Activated CD4-positive, alpha-beta memory T cell treated with anti-CD3 and anti-CD28 coated beads, Interleukin-2, amount 10 ng/mL, durations not matched to agents 7 days and 5 days (primary cell): ENCODE measurements at regions not wholly inside any gene's neighbourhood (a gene's known extent, or its start where the extent isn't known, plus 50 kb on each side); places are given as distances from the start of the nearest gene placed in this dataset.

Experiments used
- CTCF ChIA-PET: fragments of 350-600 bp; sonication (Branson Sonifier 250); formaldehyde crosslinking; loops from one replicate; lab custom pipeline; 2021; ENCODE audit warnings: antibody characterized with exemption, inconsistent platforms; lab: Charles Lee
- POLR2A ChIA-PET: fragments of 350-600 bp; sonication (Branson Sonifier 250); formaldehyde crosslinking; loops from one replicate; lab custom pipeline; 2021; ENCODE audit warnings: antibody characterized with exemption; lab: Charles Lee
- DNase-seq: peaks from one replicate; pipeline ENCODE4 v3.0.0-alpha.2; 2020
- H3K27ac Mint-ChIP-seq: one replicate; pipeline ENCODE4 v1.8.0; 2021; ENCODE audit warnings: mild to moderate bottlenecking, mixed read lengths
- H3K27me3 Mint-ChIP-seq: one replicate; pipeline ENCODE4 v1.8.0; 2021; ENCODE audit warnings: mixed read lengths
- H3K36me3 Mint-ChIP-seq: one replicate; pipeline ENCODE4 v1.8.0; 2021; ENCODE audit warnings: low read depth, mixed read lengths
- H3K4me1 Mint-ChIP-seq: one replicate; pipeline ENCODE4 v1.8.0; 2021; ENCODE audit warnings: mixed read lengths
- H3K4me3 Mint-ChIP-seq: one replicate; pipeline ENCODE4 v1.8.0; 2021; ENCODE audit warnings: mild to moderate bottlenecking, mixed read lengths
- H3K9me3 Mint-ChIP-seq: one replicate; pipeline ENCODE4 v1.8.0; 2021; ENCODE audit warnings: mixed read lengths

DNA sequence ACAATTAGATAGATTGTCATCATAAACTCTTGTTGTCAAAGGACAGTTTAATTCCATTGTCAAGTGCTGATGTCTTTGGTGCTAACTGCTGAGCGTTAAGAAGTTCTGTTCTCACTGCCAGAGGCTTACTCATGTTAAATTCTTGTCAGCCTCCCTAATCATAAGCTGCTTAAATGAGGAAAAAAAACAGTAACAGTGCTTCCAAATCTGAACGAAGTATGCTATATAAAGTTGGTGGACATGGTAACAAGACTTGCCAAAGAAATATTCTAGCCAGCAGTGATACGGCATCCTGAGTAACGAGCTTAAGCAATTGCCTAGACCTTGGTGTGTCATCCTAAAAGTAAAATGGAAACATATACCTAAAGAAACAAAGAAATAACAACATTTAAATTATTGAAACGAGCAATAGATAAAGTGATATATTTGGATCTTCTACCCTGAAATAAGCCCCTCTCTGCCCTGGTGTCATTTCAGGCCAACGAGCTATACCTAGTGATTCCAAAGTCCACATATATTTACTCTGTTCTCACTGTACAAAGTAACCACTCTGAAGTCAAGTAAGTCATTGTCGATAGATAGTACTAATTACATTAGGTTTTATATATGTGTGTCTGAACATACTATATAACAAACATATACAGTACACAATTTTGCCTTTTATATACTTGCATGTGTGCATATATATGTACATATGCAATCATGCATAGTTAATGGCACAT, 339.7 kb upstream of the HS3ST1 start:
- POLR2A ChIA-PET, result no interaction called here
- DNase-seq, result no peak
- no peaks in the 10 kb centered on the region for H3K27me3 Mint-ChIP-seq
- CTCF ChIA-PET, result interaction anchor here (1.5 kb wide), 1 partner anchor 865 kb away, joined by 5 read pairs; no protein-coding TSS in a partner anchor
- H3K27ac Mint-ChIP-seq, result no peak overlapping the region
- no peaks in the 10 kb centered on the region for H3K36me3 Mint-ChIP-seq
- no peaks in the 10 kb centered on the region for H3K9me3 Mint-ChIP-seq
- H3K4me3 Mint-ChIP-seq, result no peak overlapping the region
- H3K4me1 Mint-ChIP-seq, result no peaks in the 10 kb centered on the region

GRCh38 chr4:11765849-11766453, 337.3 kb upstream of the HS3ST1 start:
- Mint-ChIP-seq H3K9me3 (no peaks in the 10 kb centered on the region), H3K27me3 (no peaks in the 10 kb centered on the region), H3K4me1 (no peaks in the 10 kb centered on the region), H3K36me3 (no peaks in the 10 kb centered on the region), H3K27ac (no peak overlapping the region), H3K4me3 (no peak overlapping the region)
- CTCF ChIA-PET, result interaction anchor here (1.2 to 1.7 kb wide), 2 partner anchors 26 to 867 kb away, joined by 3 to 7 read pairs; no protein-coding TSS in a partner anchor
- DNase-seq, result no peak
- POLR2A ChIA-PET, result no interaction called here

DNA sequence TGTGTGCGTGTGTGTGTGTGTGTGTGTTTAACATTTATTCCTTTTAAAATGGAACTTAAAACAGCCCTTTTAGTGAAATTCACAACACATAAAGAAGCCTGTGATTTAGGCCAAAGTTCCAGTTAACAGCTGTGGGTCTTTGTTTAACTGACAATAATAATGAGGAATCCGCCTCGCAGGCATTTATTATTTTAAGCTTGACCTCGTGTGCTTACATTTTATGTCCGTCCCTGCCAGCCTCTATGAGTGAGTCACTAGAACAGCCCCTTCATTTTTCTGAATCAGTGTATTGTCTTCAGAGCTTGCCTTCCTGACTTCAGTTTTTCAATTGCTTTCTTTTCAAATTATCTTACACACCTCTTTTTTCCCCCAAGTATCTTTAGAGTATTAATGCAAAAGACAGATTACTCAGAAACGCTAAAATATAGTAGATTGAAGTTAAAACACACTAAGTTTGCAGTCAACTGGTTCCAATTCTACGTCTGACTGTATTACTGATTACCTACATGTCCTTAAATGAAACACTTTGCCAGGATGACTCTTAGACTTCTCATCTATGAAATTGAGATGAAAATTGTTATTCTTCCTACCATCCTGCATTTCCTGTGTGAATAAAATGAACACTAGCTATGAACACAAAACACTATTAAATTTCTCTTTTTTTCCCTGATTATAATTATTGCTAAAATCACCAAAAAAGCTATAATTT, 319.6 kb upstream of the HS3ST1 start:
- peaks cover 2% of the 10 kb centered on the region for H3K9me3 Mint-ChIP-seq
- no peaks in the 10 kb centered on the region for H3K36me3 Mint-ChIP-seq
- no peaks in the 10 kb centered on the region for H3K4me1 Mint-ChIP-seq
- POLR2A ChIA-PET, result no interaction called here
- no peak overlapping the region for H3K4me3 Mint-ChIP-seq
- CTCF ChIA-PET, result no interaction called here
- peaks cover 2% of the 10 kb centered on the region for H3K27me3 Mint-ChIP-seq
- no peak for DNase-seq
- H3K27ac Mint-ChIP-seq, result no peak overlapping the region

GRCh38 chr4:11746734-11747133, 318.0 kb upstream of the HS3ST1 start:
- no peak overlapping the region for H3K4me3 Mint-ChIP-seq
- ChIA-PET POLR2A (no interaction called here), CTCF (interaction anchor here (0.6 kb wide), 1 partner anchor 77 kb away, joined by 3 read pairs; no protein-coding TSS in a partner anchor)
- no peak for DNase-seq
- no peaks in the 10 kb centered on the region for H3K9me3 Mint-ChIP-seq
- peaks cover 2% of the 10 kb centered on the region for H3K27me3 Mint-ChIP-seq
- H3K27ac Mint-ChIP-seq, result no peak overlapping the region
- H3K4me1 Mint-ChIP-seq, result no peaks in the 10 kb centered on the region
- H3K36me3 Mint-ChIP-seq, result no peaks in the 10 kb centered on the region

GRCh38 chr4:11743976-11744375, 315.3 kb upstream of the HS3ST1 start:
- H3K4me3 Mint-ChIP-seq, result no peak overlapping the region
- H3K4me1 Mint-ChIP-seq, result no peaks in the 10 kb centered on the region
- peaks cover 2% of the 10 kb centered on the region for H3K27me3 Mint-ChIP-seq
- H3K27ac Mint-ChIP-seq, result no peak overlapping the region
- POLR2A ChIA-PET, result no interaction called here
- no peaks in the 10 kb centered on the region for H3K36me3 Mint-ChIP-seq
- no peaks in the 10 kb centered on the region for H3K9me3 Mint-ChIP-seq
- CTCF ChIA-PET, result no interaction called here
- DNase-seq, result no peak

DNA sequence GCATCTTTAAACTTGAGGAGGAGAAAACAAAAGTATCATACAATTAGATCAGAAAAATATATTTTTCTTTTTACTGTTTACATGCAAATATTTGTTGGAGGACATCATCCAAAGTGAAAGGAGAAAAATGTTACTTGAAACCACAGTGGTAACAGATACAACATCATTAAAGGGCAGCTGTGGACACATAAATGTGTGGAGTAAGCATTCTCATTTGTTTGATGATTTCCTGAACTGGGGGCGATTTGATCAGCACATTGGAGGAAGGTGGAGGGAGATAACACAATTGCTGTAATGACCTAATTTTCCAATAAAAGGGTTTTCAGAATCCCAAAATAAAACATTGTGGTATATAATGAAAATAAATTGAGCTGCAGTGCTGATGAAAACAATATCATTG, 314.5 kb upstream of the HS3ST1 start:
- Mint-ChIP-seq H3K27ac (no peak overlapping the region), H3K4me3 (no peak overlapping the region), H3K27me3 (peaks cover 2% of the 10 kb centered on the region), H3K9me3 (no peaks in the 10 kb centered on the region), H3K36me3 (no peaks in the 10 kb centered on the region), H3K4me1 (no peaks in the 10 kb centered on the region)
- DNase-seq, result no peak
- POLR2A ChIA-PET, result no interaction called here
- CTCF ChIA-PET, result no interaction called here

DNA sequence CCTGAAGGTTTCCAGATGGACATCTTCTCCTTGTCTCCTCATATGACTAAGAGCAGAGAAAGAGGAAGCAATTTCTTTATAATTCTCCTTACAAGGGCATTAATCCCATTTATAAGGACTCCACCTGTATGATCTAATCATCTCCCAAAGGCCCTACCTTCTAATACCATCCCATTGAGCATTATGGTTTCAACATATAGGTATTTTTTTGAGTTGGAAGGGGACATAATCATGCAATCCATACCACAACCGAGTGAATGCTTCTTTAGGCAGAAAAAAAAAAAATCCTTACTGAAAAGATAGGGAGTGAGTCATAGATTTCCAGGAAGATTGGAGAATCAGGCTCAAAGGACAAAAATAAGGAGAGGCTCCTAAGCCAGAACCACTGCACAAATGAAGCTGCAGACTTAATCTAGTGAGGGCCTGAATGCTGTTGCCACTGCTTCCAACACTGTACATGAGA, 312.5 kb upstream of the HS3ST1 start:
- no peaks in the 10 kb centered on the region for H3K36me3 Mint-ChIP-seq
- POLR2A ChIA-PET, result no interaction called here
- DNase-seq, result no peak
- CTCF ChIA-PET, result no interaction called here
- H3K27me3 Mint-ChIP-seq, result no peaks in the 10 kb centered on the region
- no peaks in the 10 kb centered on the region for H3K9me3 Mint-ChIP-seq
- no peaks in the 10 kb centered on the region for H3K4me1 Mint-ChIP-seq
- no peak overlapping the region for H3K4me3 Mint-ChIP-seq
- no peak overlapping the region for H3K27ac Mint-ChIP-seq

GRCh38 chr4:11739992-11740391, 311.3 kb upstream of the HS3ST1 start:
- Mint-ChIP-seq H3K27me3 (no peaks in the 10 kb centered on the region), H3K27ac (no peak overlapping the region), H3K36me3 (no peaks in the 10 kb centered on the region), H3K9me3 (no peaks in the 10 kb centered on the region), H3K4me3 (no peak overlapping the region), H3K4me1 (no peaks in the 10 kb centered on the region)
- CTCF ChIA-PET, result interaction anchor here (1.1 kb wide), 1 partner anchor 26 kb away, joined by 3 read pairs; no protein-coding TSS in a partner anchor
- POLR2A ChIA-PET, result no interaction called here
- no peak for DNase-seq

DNA sequence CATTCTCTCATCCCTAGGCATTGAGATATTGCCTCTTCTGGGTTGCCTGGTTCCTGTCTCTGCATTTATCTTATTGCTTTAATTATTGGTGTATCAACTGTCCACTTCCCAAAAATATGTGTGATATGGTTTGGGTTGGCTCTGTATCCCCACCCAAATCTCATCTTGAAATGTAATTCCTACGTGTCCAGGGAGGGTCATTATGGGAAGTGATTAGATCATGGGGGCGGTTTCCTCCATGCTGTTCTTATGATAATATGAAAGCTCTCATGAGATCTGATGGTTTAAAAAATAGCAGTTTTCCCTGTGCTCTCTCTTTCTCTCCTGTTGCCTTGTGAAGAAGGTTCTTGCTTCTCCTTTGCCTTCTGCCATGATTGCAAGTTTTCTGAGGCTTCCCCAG, 308.3 kb upstream of the HS3ST1 start:
- ChIA-PET CTCF (no interaction called here), POLR2A (no interaction called here)
- H3K36me3 Mint-ChIP-seq, result no peaks in the 10 kb centered on the region
- no peaks in the 10 kb centered on the region for H3K9me3 Mint-ChIP-seq
- H3K4me1 Mint-ChIP-seq, result no peaks in the 10 kb centered on the region
- H3K27me3 Mint-ChIP-seq, result no peaks in the 10 kb centered on the region
- no peak for DNase-seq
- no peak overlapping the region for H3K4me3 Mint-ChIP-seq
- no peak overlapping the region for H3K27ac Mint-ChIP-seq

- Mint-ChIP-seq H3K27ac (no peak overlapping the region), H3K4me3 (no peak overlapping the region), H3K4me1 (no peaks in the 10 kb centered on the region), H3K27me3 (no peaks in the 10 kb centered on the region), H3K9me3 (no peaks in the 10 kb centered on the region), H3K36me3 (no peaks in the 10 kb centered on the region)
- ChIA-PET POLR2A (no interaction called here), CTCF (no interaction called here)
- DNase-seq, result no peak
Measured at GRCh38 chr4:11735651-11736050, 307.0 kb upstream of the HS3ST1 start.

- no peak for DNase-seq
- H3K4me3 Mint-ChIP-seq, result no peak overlapping the region
- ChIA-PET CTCF (no interaction called here), POLR2A (no interaction called here)
- H3K36me3 Mint-ChIP-seq, result no peaks in the 10 kb centered on the region
- no peaks in the 10 kb centered on the region for H3K27me3 Mint-ChIP-seq
- H3K9me3 Mint-ChIP-seq, result no peaks in the 10 kb centered on the region
- H3K4me1 Mint-ChIP-seq, result no peaks in the 10 kb centered on the region
- no peak overlapping the region for H3K27ac Mint-ChIP-seq
Measured at GRCh38 chr4:11732155-11732554, 303.5 kb upstream of the HS3ST1 start.

DNA sequence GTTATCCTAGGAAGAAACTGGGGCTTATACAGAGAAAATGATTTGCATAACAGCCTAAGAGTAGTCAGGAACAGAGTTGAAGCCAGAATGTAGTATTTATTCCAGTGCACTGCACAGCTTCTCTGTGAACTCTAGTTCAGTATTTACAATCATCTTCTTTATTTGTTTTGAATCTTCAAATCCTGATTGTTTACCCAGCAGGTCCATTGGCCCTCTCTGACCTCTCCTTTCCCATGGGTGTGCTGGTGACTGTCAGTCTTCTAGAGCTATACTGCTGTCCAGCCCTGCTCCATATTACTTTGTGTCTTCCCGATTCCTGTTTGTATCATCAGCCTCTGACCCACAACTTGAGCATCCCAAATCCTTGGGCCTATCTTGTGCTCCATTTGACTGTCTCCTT, 301.9 kb upstream of the HS3ST1 start:
- ChIA-PET POLR2A (no interaction called here), CTCF (no interaction called here)
- no peaks in the 10 kb centered on the region for H3K9me3 Mint-ChIP-seq
- no peak overlapping the region for H3K4me3 Mint-ChIP-seq
- no peaks in the 10 kb centered on the region for H3K36me3 Mint-ChIP-seq
- H3K27ac Mint-ChIP-seq, result no peak overlapping the region
- no peaks in the 10 kb centered on the region for H3K27me3 Mint-ChIP-seq
- H3K4me1 Mint-ChIP-seq, result no peaks in the 10 kb centered on the region
- no peak for DNase-seq

DNA sequence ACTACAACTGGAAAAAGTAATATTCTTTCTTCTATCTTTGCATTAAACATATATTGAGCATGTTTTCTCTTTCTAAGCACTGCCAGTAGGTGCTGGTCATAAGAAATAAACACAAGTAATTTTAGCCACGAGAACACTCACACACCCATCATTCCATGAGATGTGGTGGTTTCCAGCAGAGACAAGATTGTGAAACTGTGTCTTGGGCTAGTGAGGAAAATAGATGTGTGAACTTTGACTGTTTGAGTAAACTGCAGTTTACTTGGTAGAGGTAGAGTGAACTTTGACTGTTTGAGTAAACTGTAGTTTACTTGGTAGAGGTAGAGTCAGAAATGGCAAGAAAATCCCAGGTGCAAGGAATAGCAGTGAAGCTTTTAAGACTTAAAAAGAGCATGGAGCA, 300.9 kb upstream of the HS3ST1 start:
- H3K4me1 Mint-ChIP-seq, result no peaks in the 10 kb centered on the region
- H3K36me3 Mint-ChIP-seq, result no peaks in the 10 kb centered on the region
- H3K9me3 Mint-ChIP-seq, result no peaks in the 10 kb centered on the region
- no peak for DNase-seq
- H3K27ac Mint-ChIP-seq, result no peak overlapping the region
- ChIA-PET POLR2A (no interaction called here), CTCF (no interaction called here)
- H3K27me3 Mint-ChIP-seq, result no peaks in the 10 kb centered on the region
- no peak overlapping the region for H3K4me3 Mint-ChIP-seq
